ENCODE measurements at regions not wholly inside any gene's neighbourhood (a gene's known extent, or its start where the extent isn't known, plus 50 kb on each side); places are given as distances from the start of the nearest gene placed in this dataset.
A peak's percentile ranks its signal among the peaks of the same experiment; 100 is the strongest.
"Not testable (repeated sequence)": the region's sequence is repeated elsewhere in the genome, so short reads cannot be mapped to it uniquely, and the experiment has no call there.

DNA sequence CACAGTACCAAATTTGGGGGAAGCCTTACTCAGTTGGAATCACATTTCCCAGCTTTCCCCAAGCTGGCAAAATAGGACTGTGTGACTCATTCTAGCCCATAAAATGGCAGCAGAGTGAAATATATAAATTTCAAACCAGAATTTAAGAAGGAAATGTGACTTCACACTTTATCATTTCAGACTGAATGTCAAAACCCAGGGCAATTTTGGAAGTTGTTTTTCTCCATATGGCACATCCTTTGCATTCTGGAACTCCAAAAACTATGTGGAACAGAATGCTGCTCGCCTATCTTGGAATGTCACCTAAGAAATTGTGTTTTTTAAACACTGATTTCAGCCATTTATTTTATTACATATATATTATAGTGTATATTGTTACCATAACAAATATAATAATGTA is 424.7 kb upstream of the ST8SIA4 start:
- H3K4me1 Mint-ChIP-seq (ENCODE audit: low read depth, unreplicated experiment), result no peaks in the 10 kb centered on the region
- no peaks in the 10 kb centered on the region for H3K36me3 Mint-ChIP-seq (ENCODE audit: unreplicated experiment)
- H3K27me3 Mint-ChIP-seq (ENCODE audit: unreplicated experiment), result no peaks in the 10 kb centered on the region
- no peaks in the 10 kb centered on the region for H3K9me3 Mint-ChIP-seq (ENCODE audit: unreplicated experiment)
- H3K4me3 Mint-ChIP-seq (ENCODE audit: unreplicated experiment), result no peak overlapping the region
- TF ChIP-seq, protein P1, sequence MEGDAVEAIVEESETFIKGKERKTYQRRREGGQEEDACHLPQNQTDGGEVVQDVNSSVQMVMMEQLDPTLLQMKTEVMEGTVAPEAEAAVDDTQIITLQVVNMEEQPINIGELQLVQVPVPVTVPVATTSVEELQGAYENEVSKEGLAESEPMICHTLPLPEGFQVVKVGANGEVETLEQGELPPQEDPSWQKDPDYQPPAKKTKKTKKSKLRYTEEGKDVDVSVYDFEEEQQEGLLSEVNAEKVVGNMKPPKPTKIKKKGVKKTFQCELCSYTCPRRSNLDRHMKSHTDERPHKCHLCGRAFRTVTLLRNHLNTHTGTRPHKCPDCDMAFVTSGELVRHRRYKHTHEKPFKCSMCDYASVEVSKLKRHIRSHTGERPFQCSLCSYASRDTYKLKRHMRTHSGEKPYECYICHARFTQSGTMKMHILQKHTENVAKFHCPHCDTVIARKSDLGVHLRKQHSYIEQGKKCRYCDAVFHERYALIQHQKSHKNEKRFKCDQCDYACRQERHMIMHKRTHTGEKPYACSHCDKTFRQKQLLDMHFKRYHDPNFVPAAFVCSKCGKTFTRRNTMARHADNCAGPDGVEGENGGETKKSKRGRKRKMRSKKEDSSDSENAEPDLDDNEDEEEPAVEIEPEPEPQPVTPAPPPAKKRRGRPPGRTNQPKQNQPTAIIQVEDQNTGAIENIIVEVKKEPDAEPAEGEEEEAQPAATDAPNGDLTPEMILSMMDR (IDR thresholded peaks at IDR 0.05; ENCODE audit: partially characterized antibody, unreplicated experiment), result no peak
- no peak overlapping the region for H3K27ac Mint-ChIP-seq (ENCODE audit: unreplicated experiment)
- DNase-seq, result no peak

DNA sequence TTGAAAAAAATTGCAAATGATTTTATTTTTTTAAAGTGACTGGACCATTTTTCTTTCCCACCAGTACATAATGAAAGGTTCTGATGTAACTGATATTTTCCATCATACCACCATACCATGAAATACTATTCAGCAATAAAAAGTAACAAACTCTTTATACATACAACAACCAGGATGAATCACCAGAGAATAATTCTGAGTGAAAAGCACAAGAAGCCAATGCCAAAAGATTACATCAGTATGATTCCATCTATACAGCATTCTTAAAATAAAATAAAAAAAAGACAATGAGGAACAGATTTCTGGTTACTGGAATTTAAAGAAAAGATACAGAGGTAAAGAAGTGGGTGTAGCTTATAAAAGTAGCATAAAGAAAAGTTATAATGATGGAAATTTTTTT is 423.7 kb upstream of the ST8SIA4 start:
- no peak for DNase-seq
- Mint-ChIP-seq H3K27ac (ENCODE audit: unreplicated experiment) (no peak overlapping the region), H3K36me3 (ENCODE audit: unreplicated experiment) (no peaks in the 10 kb centered on the region), H3K4me1 (ENCODE audit: low read depth, unreplicated experiment) (no peaks in the 10 kb centered on the region), H3K9me3 (ENCODE audit: unreplicated experiment) (no peaks in the 10 kb centered on the region), H3K4me3 (ENCODE audit: unreplicated experiment) (no peak overlapping the region), H3K27me3 (ENCODE audit: unreplicated experiment) (no peaks in the 10 kb centered on the region)
- TF ChIP-seq, protein P1 (IDR thresholded peaks at IDR 0.05; ENCODE audit: partially characterized antibody, unreplicated experiment), result no peak

DNA sequence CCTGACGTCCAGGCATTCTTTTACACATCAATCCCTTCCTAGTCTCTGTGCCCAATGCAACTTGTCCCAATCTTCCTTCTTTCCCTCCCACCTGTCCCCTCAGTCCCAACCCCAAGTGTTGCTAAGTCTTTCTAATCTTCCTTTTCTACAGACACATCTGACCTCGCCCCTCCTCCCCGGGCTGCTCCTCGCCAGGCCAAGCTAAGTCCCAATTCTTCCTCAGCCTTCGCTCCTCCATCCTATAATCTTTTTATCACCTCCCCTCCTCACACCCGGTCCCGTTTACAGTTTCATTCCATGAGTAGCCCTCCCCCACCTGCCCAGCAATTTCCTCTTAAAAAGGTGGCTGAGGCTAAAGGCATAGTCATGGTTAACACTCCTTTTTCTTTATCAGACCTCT is 413.3 kb upstream of the ST8SIA4 start:
- H3K27ac Mint-ChIP-seq (ENCODE audit: unreplicated experiment); H3K9me3 Mint-ChIP-seq (ENCODE audit: unreplicated experiment); H3K36me3 Mint-ChIP-seq (ENCODE audit: unreplicated experiment); H3K4me1 Mint-ChIP-seq (ENCODE audit: low read depth, unreplicated experiment); DNase-seq; H3K4me3 Mint-ChIP-seq (ENCODE audit: unreplicated experiment); H3K27me3 Mint-ChIP-seq (ENCODE audit: unreplicated experiment): not testable (repeated sequence)

DNA sequence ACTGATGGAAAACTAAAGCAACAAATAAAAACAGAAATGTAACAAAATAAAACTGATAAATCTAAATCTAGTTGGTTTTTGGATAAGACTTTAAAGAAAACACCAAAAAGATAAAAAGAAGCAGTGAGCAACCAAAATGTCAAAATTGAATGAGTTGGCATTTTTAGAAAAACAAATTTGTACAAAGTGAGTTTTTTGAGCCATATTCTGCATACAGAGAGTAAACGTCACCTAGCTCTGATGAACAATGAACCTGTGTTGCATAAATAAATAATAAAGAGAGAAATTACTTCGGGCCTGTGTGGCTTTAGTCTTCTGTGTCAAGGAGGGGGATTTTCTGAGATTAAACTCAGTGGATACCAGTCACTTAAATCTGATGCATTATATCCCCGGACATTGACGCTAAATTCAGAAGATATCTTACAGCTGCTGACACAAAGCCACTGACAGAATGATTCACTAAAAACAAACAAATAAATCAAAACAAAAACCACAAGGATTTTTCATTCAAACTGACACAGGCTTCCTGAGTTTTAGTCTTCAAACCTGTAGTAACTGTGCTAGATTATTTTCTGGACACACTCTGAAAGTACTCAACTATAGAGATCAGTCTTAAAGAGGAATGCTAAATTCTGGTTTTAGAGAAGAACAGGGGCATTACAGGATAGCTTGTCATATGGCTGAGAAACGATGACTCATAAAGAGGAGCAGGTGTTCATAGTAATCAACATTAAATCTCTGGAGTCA is 403.5 kb upstream of the ST8SIA4 start:
- H3K4me3 Mint-ChIP-seq (ENCODE audit: unreplicated experiment), result no peak overlapping the region
- no peak for DNase-seq
- TF ChIP-seq, protein P1 (IDR thresholded peaks at IDR 0.05; ENCODE audit: partially characterized antibody, unreplicated experiment), result no peak
- H3K4me1 Mint-ChIP-seq (ENCODE audit: low read depth, unreplicated experiment), result peaks cover 8% of the 10 kb centered on the region
- H3K36me3 Mint-ChIP-seq (ENCODE audit: unreplicated experiment), result no peaks in the 10 kb centered on the region
- H3K9me3 Mint-ChIP-seq (ENCODE audit: unreplicated experiment), result no peaks in the 10 kb centered on the region
- H3K27ac Mint-ChIP-seq (ENCODE audit: unreplicated experiment), result peak overlapping the region; percentile 77
- no peaks in the 10 kb centered on the region for H3K27me3 Mint-ChIP-seq (ENCODE audit: unreplicated experiment)

DNA sequence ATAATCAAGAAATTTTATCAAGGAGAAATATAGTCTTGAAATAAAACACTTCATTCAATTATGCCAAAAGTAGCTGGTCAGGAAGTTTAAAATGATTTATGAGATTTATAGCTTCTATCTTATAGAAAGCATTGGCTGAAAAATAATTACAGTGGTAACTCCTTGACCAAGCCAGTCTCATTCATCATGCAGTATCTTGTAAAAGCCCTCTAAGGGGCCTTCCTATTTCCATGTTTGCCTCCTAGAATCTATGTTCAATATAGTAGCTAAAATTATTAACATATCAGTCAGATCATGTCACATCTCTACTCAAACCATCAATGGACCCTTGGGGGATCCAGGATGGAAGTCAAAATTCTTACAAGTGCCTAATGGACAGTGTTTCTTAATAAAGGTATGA is 393.4 kb upstream of the ST8SIA4 start:
- Mint-ChIP-seq H3K4me3 (ENCODE audit: unreplicated experiment) (no peak overlapping the region), H3K36me3 (ENCODE audit: unreplicated experiment) (no peaks in the 10 kb centered on the region), H3K4me1 (ENCODE audit: low read depth, unreplicated experiment) (no peaks in the 10 kb centered on the region), H3K9me3 (ENCODE audit: unreplicated experiment) (no peaks in the 10 kb centered on the region), H3K27me3 (ENCODE audit: unreplicated experiment) (no peaks in the 10 kb centered on the region), H3K27ac (ENCODE audit: unreplicated experiment) (no peak overlapping the region)
- no peak for DNase-seq
- TF ChIP-seq, protein P1 (IDR thresholded peaks at IDR 0.05; ENCODE audit: partially characterized antibody, unreplicated experiment), result no peak

Data from glutamatergic neuron (in vitro differentiated cells).